Neural progenitor cell (in vitro differentiated cells): ENCODE measurements at regions not wholly inside any gene's neighbourhood (a gene's known extent, or its start where the extent isn't known, plus 50 kb on each side); places are given as distances from the start of the nearest gene placed in this dataset.
A peak's percentile ranks its signal among the peaks of the same experiment; 100 is the strongest.

ENCODE experiments used
- DNase-seq: peaks from one replicate; pipeline ENCODE4 v3.0.0-alpha.2; 2016; ENCODE audit warnings: low spot score
- H2AFZ ChIP-seq: fragments of 200-600 bp; sonication (generic); replicated peaks from 2 replicates; pipeline ENCODE4 v1.6.1; 2016; ENCODE audit warnings: antibody characterized with exemption
- H3F3A ChIP-seq: fragments of 200-600 bp; sonication (generic); 2 replicates; pipeline ENCODE4 v1.6.1; 2016; ENCODE audit warnings: antibody characterized with exemption, low read depth
- H3K27ac ChIP-seq: fragments of 200-600 bp; sonication (generic); 2 replicates; pipeline ENCODE4 v1.5.1; 2016; ENCODE audit warnings: mild to moderate bottlenecking
- H3K27me3 ChIP-seq: fragments of 200-600 bp; sonication (generic); 2 replicates; pipeline ENCODE4 v1.6.1; 2016; ENCODE audit warnings: mild to moderate bottlenecking, moderate library complexity
- H3K36me3 ChIP-seq: fragments of 200-600 bp; sonication (generic); 2 replicates; pipeline ENCODE4 v1.5.1; 2016
- H3K4me1 ChIP-seq: fragments of 200-600 bp; sonication (generic); 2 replicates; pipeline ENCODE4 v1.6.1; 2016; ENCODE audit warnings: mixed run types
- H3K4me2 ChIP-seq: fragments of 200-600 bp; sonication (generic); 2 replicates; pipeline ENCODE4 v1.6.1; 2016
- H3K4me3 ChIP-seq: fragments of 200-600 bp; sonication (generic); 2 replicates; pipeline ENCODE4 v1.5.1; 2016
- H3K79me2 ChIP-seq: fragments of 200-600 bp; sonication (generic); 2 replicates; pipeline ENCODE4 v1.6.1; 2016; ENCODE audit warnings: low read depth
- H3K9ac ChIP-seq: fragments of 200-600 bp; sonication (generic); 2 replicates; pipeline ENCODE4 v1.6.1; 2016
- H3K9me3 ChIP-seq: fragments of 200-600 bp; sonication (generic); 2 replicates; pipeline ENCODE4 v1.5.1; 2016; ENCODE audit warnings: low read depth
- H4K20me1 ChIP-seq: fragments of 200-600 bp; sonication (generic); 2 replicates; pipeline ENCODE4 v1.6.1; 2016; ENCODE audit warnings: low read depth
- H3K27ac Mint-ChIP-seq: 3 replicates; pipeline ENCODE4 v1.8.0; 2021; ENCODE audit warnings: mixed read lengths
- H3K27me3 Mint-ChIP-seq: 2 replicates; pipeline ENCODE4 v1.8.0; 2022; ENCODE audit warnings: low read depth, mild to moderate bottlenecking, inconsistent platforms, moderate library complexity, mixed read lengths; ENCODE audit not compliant: insufficient read depth
- H3K36me3 Mint-ChIP-seq: 3 replicates; pipeline ENCODE4 v1.8.0; 2021; ENCODE audit warnings: mixed read lengths
- H3K4me1 Mint-ChIP-seq: 3 replicates; pipeline ENCODE4 v1.8.0; 2021; ENCODE audit warnings: mixed read lengths
- H3K4me3 Mint-ChIP-seq: 3 replicates; pipeline ENCODE4 v1.8.0; 2021; ENCODE audit warnings: mild to moderate bottlenecking, moderate library complexity, mixed read lengths
- H3K9me3 Mint-ChIP-seq: 3 replicates; pipeline ENCODE4 v1.8.0; 2020; ENCODE audit warnings: mixed read lengths
- CTCF ChIP-seq: fragments of 200-600 bp; sonication (generic); IDR thresholded peaks from 2 replicates; pipeline ENCODE4 v1.5.1; 2017; ENCODE audit warnings: antibody characterized with exemption, mild to moderate bottlenecking
- EZH2 ChIP-seq: fragments of 200-600 bp; sonication (generic); IDR thresholded peaks from 2 replicates; pipeline ENCODE4 v1.6.1; 2017; ENCODE audit warnings: antibody characterized with exemption, mild to moderate bottlenecking, moderate library complexity
- EZH2phosphoT487 ChIP-seq: fragments of 200-600 bp; sonication (generic); IDR thresholded peaks from 2 replicates; pipeline ENCODE4 v1.6.1; 2017; ENCODE audit warnings: antibody characterized with exemption

GRCh38 chr3:150184426-150185071 lies 213.9 kb upstream of the PFN2 start:
- DNase-seq = no peak
- peaks cover 3% of the 10 kb centered on the region for H3K27me3 Mint-ChIP-seq

DNA sequence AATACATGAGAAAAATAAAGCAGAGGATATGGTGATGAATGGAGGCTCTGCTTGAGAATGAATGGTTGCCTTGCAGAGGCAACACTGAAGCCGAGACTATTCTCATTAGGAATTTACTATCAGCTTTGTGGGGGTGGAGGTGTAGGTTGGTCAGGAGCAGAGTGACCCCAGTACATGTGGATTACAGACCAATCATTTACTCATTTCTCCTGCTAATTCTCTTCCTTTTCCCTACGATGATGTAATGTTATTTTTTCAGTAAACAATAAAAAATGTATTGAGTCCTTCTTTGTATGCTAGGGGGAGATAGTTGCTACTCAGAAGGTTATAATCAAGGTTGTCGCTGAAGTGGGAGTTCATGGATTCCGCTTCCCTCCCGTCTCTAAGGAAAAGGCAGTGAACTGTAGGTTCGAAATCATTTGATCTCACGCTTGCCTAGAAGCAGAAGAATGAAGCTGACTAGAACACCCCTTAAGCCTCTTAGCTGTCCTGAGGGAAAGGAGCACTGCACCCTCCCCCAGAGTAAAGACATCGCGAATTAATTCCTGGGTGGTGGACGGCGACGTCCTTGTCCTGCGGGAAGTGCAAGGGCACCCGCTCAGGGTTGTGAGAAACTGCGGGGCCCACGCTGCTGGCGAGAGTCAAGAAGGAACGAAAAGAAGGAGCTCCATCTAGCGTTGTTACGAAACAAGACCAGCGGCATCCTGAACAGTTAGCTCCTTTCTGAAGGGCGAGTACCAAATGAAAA lies 213.2 kb upstream of the PFN2 start:
- peak overlapping the region; percentile 77 for H3K4me2 ChIP-seq
- H3K27me3 Mint-ChIP-seq = peaks cover 3% of the 10 kb centered on the region
- peak overlapping the region; percentile 36 for H3K4me3 ChIP-seq
- H3K27me3 ChIP-seq = peaks cover 15% of the 10 kb centered on the region
- H3K4me1 Mint-ChIP-seq = peaks cover 5% of the 10 kb centered on the region
- no peak overlapping the region for H3K27ac ChIP-seq
- peak; percentile 83 for DNase-seq
- H4K20me1 ChIP-seq = no peaks in the 10 kb centered on the region
- H3K27ac Mint-ChIP-seq = no peak overlapping the region
- H3K9ac ChIP-seq = no peak overlapping the region
- TF ChIP-seq CTCF (peak; percentile 71), EZH2phosphoT487 (peak; percentile 56), EZH2 (no peak)
- H3F3A ChIP-seq = no peaks in the 10 kb centered on the region
- peaks cover 4% of the 10 kb centered on the region for H3K9me3 ChIP-seq
- no peaks in the 10 kb centered on the region for H3K79me2 ChIP-seq
- no peaks in the 10 kb centered on the region for H3K36me3 ChIP-seq
- peak overlapping the region; percentile 87 for H2AFZ ChIP-seq
- H3K4me3 Mint-ChIP-seq = no peak overlapping the region
- peaks cover 10% of the 10 kb centered on the region for H3K36me3 Mint-ChIP-seq
- H3K9me3 Mint-ChIP-seq = peaks cover 32% of the 10 kb centered on the region
- peaks cover 6% of the 10 kb centered on the region for H3K4me1 ChIP-seq

More at GRCh38 chr3:150184426-150185071, 213.9 kb upstream of the PFN2 start:
- peaks cover 2% of the 10 kb centered on the region for H3K4me1 Mint-ChIP-seq
- Histone ChIP-seq H3K4me1 (no peaks in the 10 kb centered on the region), H3K36me3 (no peaks in the 10 kb centered on the region), H3K27ac (no peak overlapping the region), H3K4me2 (peak overlapping the region; percentile 77), H2AFZ (peak overlapping the region; percentile 87), H3K4me3 (peak overlapping the region; percentile 36), H3K9me3 (peaks cover 4% of the 10 kb centered on the region), H3K27me3 (peaks cover 15% of the 10 kb centered on the region), H3K79me2 (no peaks in the 10 kb centered on the region), H3F3A (no peaks in the 10 kb centered on the region), H4K20me1 (no peaks in the 10 kb centered on the region), H3K9ac (no peak overlapping the region)
- no peak for TF ChIP-seq CTCF
- TF ChIP-seq EZH2phosphoT487 = no peak
- no peak for TF ChIP-seq EZH2
- no peak overlapping the region for H3K4me3 Mint-ChIP-seq
- peaks cover 36% of the 10 kb centered on the region for H3K9me3 Mint-ChIP-seq
- peaks cover 10% of the 10 kb centered on the region for H3K36me3 Mint-ChIP-seq
- H3K27ac Mint-ChIP-seq = no peak overlapping the region

DNA sequence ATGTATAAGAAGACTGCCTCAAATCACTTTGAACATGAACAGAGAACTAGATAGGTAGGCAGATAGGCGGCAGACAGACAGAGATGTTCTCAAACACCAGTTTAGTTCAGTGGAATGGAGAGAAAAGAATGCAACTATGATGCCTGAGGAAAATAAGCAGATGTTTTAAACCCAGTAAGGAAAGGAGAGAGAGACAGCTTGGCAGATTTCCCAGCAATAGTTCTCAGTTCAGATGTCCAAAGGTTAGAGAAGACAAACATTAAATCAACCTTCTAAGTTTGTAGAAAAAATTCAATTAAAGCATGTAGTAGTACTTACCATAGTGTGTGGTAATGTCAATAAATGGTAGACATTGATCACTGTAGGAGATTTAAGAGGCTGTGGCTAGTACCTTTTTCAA lies 209.6 kb upstream of the PFN2 start:
- Histone ChIP-seq H3F3A (no peaks in the 10 kb centered on the region), H3K9me3 (no peaks in the 10 kb centered on the region), H3K9ac (no peak overlapping the region), H3K4me1 (peaks cover 9% of the 10 kb centered on the region), H3K27ac (no peak overlapping the region), H3K36me3 (no peaks in the 10 kb centered on the region), H3K27me3 (peaks cover 15% of the 10 kb centered on the region), H4K20me1 (no peaks in the 10 kb centered on the region), H3K79me2 (no peaks in the 10 kb centered on the region), H2AFZ (no peak overlapping the region), H3K4me2 (no peak overlapping the region), H3K4me3 (no peak overlapping the region)
- H3K9me3 Mint-ChIP-seq = peaks cover 18% of the 10 kb centered on the region
- peak overlapping the region; percentile 31 for H3K27ac Mint-ChIP-seq
- H3K36me3 Mint-ChIP-seq = peaks cover 7% of the 10 kb centered on the region
- H3K4me3 Mint-ChIP-seq = no peak overlapping the region
- H3K27me3 Mint-ChIP-seq = peaks cover 3% of the 10 kb centered on the region
- DNase-seq = no peak
- TF ChIP-seq EZH2phosphoT487 = no peak
- TF ChIP-seq EZH2 = no peak
- no peak for TF ChIP-seq CTCF
- peaks cover 10% of the 10 kb centered on the region for H3K4me1 Mint-ChIP-seq
